Activated T-cell treated with anti-CD3 and anti-CD28 coated beads for 24 hours (primary cell): ENCODE measurements at regions not wholly inside any gene's neighbourhood (a gene's known extent, or its start where the extent isn't known, plus 50 kb on each side); places are given as distances from the start of the nearest gene placed in this dataset.

ENCODE experiments used
- DNase-seq: peaks from one replicate; pipeline ENCODE4 v3.0.0-alpha.2; 2020; ENCODE audit warnings: low read depth

GRCh38 chr18:47595831-47596501 lies 334.5 kb downstream of the SMAD2 start:
- no peak for DNase-seq

GRCh38 chr18:47594621-47595086 lies 335.8 kb downstream of the SMAD2 start:
- no peak for DNase-seq

GRCh38 chr18:47593744-47594472 lies 336.6 kb downstream of the SMAD2 start:
- no peak for DNase-seq

GRCh38 chr18:47591429-47591828 lies 339.0 kb downstream of the SMAD2 start:
- no peak for DNase-seq

GRCh38 chr18:47587587-47587986 lies 336.1 kb upstream of the SKOR2 start:
- no peak for DNase-seq

- no peak for DNase-seq
These were observed 335.1 kb upstream of the SKOR2 start for GRCh38 chr18:47586418-47587070.

DNA sequence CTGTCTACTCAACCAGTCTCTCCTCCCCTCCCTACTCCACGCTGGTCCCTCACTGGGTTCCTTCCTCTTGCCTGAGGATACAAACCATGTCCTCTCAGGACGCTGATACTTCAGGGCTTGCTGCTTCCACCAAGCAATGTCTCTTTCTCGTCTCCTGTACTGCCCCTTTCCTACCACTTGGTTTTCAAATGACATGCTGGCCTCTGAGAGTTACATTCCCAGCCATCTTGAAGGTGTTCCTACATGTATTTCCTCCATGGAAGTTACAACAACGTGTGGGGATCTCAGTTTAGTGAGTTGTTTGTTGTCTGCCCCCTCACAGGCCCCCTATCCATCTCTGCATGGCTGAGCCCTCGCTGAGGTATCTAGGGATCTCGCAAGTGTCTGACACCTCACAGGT lies 334.5 kb upstream of the SKOR2 start:
- no peak for DNase-seq

- DNase-seq: no peak
These were observed 333.7 kb upstream of the SKOR2 start for GRCh38 chr18:47585136-47585535.

DNA sequence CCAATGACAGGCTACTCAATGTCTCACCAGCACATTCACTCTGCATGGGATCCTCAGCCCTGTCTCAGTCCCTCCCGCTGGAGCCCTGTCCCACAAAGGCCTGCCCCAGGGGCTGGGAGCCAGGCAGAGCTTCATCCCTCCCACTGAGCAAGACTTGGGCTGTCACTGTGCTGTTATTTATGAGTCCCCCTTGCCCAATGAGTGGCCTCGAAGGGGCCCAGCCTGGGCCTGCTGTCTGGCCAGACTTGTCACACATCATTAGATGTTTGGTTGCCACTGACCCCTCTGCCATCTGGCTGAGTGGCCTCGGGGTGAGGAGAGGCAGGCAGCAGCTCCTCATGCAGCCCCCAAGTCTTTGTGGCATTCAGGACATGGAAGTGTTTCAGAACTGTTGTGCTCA lies 330.6 kb upstream of the SKOR2 start:
- no peak for DNase-seq

DNA sequence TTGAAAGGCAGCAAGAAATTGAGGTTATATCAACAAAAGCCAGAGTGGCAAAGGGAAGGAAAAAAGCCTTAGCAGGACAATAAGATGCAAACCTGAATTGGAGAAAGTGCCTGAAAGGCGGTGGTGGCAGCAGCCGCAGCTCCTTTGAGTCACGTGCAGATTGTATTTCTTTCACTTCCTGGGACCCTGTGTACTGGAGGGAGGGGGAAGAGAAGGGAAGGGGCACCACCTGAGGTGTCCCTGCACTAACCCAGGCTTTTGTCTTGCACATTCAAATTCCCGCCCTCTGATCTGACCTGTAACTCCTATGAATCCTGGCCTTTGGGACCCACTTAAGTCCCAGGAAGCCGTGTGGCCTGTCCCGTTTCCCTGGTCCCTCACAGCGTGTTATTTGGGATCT lies 326.1 kb upstream of the SKOR2 start:
- DNase-seq: no peak

- DNase-seq: no peak
These were observed 323.5 kb upstream of the SKOR2 start for GRCh38 chr18:47574966-47575365.

- no peak for DNase-seq
These were observed 320.5 kb upstream of the SKOR2 start for GRCh38 chr18:47571957-47572356.

- no peak for DNase-seq
These were observed 315.3 kb upstream of the SKOR2 start for GRCh38 chr18:47566809-47567208.

DNA sequence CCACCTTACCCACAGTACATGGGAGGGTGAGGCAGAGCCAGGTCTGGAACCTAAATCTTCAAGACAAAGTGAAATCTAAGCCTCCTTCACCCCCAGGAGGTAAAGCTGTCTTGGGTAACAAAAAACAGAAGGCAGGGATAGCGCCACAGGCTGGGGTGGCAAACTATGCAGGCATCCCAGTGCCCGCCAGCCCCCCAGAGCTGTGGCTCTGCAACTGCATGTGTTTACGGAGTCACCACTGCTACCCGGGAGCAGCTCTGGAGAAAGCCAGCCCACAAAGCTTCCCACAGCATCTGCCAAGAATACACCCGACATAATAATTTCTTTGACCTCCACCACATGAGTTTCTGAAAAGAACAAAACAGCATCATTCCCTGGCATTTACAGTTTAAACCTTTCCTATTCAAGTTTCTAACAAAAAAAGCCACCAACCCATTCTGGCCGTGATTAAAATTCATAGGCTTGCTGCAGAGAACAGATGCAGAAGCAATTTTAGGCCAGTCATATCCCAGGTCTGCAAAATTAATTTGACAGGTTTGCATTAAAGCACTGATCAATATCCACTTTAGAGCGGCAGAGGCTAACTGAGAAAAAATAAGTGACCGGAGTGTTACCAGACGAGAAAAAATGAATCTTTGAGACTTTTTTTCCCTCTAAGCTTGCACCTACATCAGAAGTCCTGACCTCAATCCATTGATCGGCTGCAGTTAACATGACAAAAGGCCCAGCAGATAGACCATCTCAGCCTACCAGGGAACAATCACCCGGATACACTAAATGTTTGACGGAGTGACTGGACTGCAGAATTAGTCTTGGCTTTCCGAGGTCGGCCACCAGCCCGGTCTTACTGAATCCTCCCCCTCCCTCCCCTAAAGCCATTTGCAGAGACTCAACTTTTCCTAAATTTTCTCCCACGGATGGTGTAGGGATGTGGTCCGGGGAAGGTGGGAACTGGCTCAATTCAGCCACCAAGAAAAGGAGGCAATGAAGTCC lies 309.6 kb upstream of the SKOR2 start:
- no peak for DNase-seq

- no peak for DNase-seq
These were observed 306.8 kb upstream of the SKOR2 start for GRCh38 chr18:47558110-47558750.

- no peak for DNase-seq
These were observed 305.7 kb upstream of the SKOR2 start for GRCh38 chr18:47557160-47557559.

- DNase-seq: no peak
These were observed 301.3 kb upstream of the SKOR2 start for GRCh38 chr18:47552783-47553182.

GRCh38 chr18:47550611-47551010 lies 299.2 kb upstream of the SKOR2 start:
- DNase-seq: no peak

- DNase-seq: no peak
These were observed 297.6 kb upstream of the SKOR2 start for GRCh38 chr18:47549021-47549540.

- no peak for DNase-seq
These were observed 296.2 kb upstream of the SKOR2 start for GRCh38 chr18:47547539-47548202.

GRCh38 chr18:47545613-47546012 lies 294.2 kb upstream of the SKOR2 start:
- DNase-seq: no peak
